ENCODE measurements at regions not wholly inside any gene's neighbourhood (a gene's known extent, or its start where the extent isn't known, plus 50 kb on each side); places are given as distances from the start of the nearest gene placed in this dataset.

- no peak overlapping the region for H3K4me3 ChIP-seq (ENCODE audit: control insufficient read depth, low read depth, low read length)
- DNase-seq (ENCODE audit: low read depth): no peak
- TF ChIP-seq, protein P1, sequence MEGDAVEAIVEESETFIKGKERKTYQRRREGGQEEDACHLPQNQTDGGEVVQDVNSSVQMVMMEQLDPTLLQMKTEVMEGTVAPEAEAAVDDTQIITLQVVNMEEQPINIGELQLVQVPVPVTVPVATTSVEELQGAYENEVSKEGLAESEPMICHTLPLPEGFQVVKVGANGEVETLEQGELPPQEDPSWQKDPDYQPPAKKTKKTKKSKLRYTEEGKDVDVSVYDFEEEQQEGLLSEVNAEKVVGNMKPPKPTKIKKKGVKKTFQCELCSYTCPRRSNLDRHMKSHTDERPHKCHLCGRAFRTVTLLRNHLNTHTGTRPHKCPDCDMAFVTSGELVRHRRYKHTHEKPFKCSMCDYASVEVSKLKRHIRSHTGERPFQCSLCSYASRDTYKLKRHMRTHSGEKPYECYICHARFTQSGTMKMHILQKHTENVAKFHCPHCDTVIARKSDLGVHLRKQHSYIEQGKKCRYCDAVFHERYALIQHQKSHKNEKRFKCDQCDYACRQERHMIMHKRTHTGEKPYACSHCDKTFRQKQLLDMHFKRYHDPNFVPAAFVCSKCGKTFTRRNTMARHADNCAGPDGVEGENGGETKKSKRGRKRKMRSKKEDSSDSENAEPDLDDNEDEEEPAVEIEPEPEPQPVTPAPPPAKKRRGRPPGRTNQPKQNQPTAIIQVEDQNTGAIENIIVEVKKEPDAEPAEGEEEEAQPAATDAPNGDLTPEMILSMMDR (conservative IDR thresholded peaks at IDR 0.05; ENCODE audit: control insufficient read depth, insufficient read depth, low read depth, low read length): no peak
These were observed 528.8 kb downstream of the CMPK2 start for GRCh38 chr2:6336752-6337471.

GRCh38 chr2:6337472-6337820, 528.3 kb downstream of the CMPK2 start:
- H3K4me3 ChIP-seq (ENCODE audit: control insufficient read depth, low read depth, low read length): no peak overlapping the region
- TF ChIP-seq, protein P1 (conservative IDR thresholded peaks at IDR 0.05; ENCODE audit: control insufficient read depth, insufficient read depth, low read depth, low read length): no peak

DNA sequence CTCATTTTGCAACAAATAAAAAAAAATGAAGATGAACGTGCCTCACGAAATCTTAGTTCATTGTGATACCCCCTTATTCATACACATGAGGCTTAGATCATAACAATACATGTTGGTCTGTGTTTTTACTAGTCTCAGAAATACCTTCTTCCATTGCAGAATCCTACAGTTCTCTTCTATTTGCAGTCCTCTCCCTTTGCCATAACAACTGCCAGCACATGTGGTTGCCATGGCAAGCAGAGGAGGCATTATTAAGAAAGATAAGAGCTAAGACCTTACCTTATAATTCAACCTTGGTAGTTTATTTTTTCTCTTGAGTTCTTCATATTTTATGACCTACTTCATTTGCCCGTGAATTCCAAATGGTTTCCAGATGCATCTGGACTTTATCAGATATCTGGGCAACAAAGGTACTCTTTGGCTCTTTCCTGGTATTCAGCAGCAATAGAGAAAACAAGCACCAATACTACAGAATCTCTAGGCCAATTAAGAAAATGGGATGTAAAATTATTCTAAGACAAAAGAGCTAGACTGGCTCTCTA, 524.0 kb downstream of the CMPK2 start:
- no peak for DNase-seq (ENCODE audit: low read depth)
- TF ChIP-seq, protein P1 (conservative IDR thresholded peaks at IDR 0.05; ENCODE audit: control insufficient read depth, insufficient read depth, low read depth, low read length): no peak
- no peak overlapping the region for H3K4me3 ChIP-seq (ENCODE audit: control insufficient read depth, low read depth, low read length)

More at GRCh38 chr2:6337472-6337820, 528.3 kb downstream of the CMPK2 start:
- no peak for DNase-seq (ENCODE audit: low read depth)

- H3K4me3 ChIP-seq (ENCODE audit: control insufficient read depth, low read depth, low read length): no peak overlapping the region
- DNase-seq (ENCODE audit: low read depth): no peak
- TF ChIP-seq, protein P1 (conservative IDR thresholded peaks at IDR 0.05; ENCODE audit: control insufficient read depth, insufficient read depth, low read depth, low read length): no peak
These were observed 523.3 kb downstream of the CMPK2 start for GRCh38 chr2:6342273-6342920.

- no peak for DNase-seq (ENCODE audit: low read depth)
- H3K4me3 ChIP-seq (ENCODE audit: control insufficient read depth, low read depth, low read length): no peak overlapping the region
- TF ChIP-seq, protein P1 (conservative IDR thresholded peaks at IDR 0.05; ENCODE audit: control insufficient read depth, insufficient read depth, low read depth, low read length): no peak
These were observed 522.6 kb downstream of the CMPK2 start for GRCh38 chr2:6343076-6343475.

DNA sequence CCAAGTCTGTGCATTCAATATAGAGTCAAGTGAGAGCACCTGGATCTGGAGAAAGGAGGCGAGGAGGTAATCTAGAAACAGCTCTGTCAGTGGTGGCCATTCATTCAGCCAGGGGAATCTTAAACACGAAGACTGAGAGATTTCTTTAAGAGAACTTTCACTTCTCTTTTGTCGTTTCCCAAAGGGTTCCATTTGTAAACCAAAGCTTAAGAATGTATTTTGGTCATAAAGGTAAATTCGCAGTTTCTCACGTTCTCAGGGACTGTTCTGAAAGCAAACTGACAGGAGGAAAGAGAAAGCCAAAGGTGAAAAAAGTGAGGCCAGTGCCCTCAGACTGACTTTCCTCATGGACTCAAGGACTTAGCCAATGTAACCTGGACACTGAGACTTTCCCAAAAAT, 513.5 kb downstream of the CMPK2 start:
- H3K4me3 ChIP-seq (ENCODE audit: control insufficient read depth, low read depth, low read length): no peak overlapping the region
- TF ChIP-seq, protein P1 (conservative IDR thresholded peaks at IDR 0.05; ENCODE audit: control insufficient read depth, insufficient read depth, low read depth, low read length): no peak
- no peak for DNase-seq (ENCODE audit: low read depth)
